ENCODE measurements at regions not wholly inside any gene's neighbourhood (a gene's known extent, or its start where the extent isn't known, plus 50 kb on each side); places are given as distances from the start of the nearest gene placed in this dataset.

- Histone ChIP-seq H3K27ac (ENCODE audit: low read length) (no peak overlapping the region), H3K9me2 (ENCODE audit: insufficient read depth, low read length) (no peaks in the 10 kb centered on the region), H3K79me2 (replicated peaks; ENCODE audit: insufficient read depth, low read length) (no peaks in the 10 kb centered on the region), H3K4me3 (ENCODE audit: low read length) (no peak overlapping the region), H3F3A (ENCODE audit: insufficient read depth, low read length, poor library complexity, severe bottlenecking) (no peaks in the 10 kb centered on the region), H3K9ac (ENCODE audit: low read length) (no peak overlapping the region), H4K20me1 (ENCODE audit: insufficient read depth) (no peaks in the 10 kb centered on the region), H3K9me3 (ENCODE audit: low read length) (no peaks in the 10 kb centered on the region), H3K36me3 (ENCODE audit: insufficient read depth, low read length) (no peaks in the 10 kb centered on the region), H2AFZ (ENCODE audit: low read depth, low read length) (no peak overlapping the region), H3K4me2 (ENCODE audit: low read length) (no peak overlapping the region), H3K27me3 (ENCODE audit: insufficient read depth, low read depth, low read length) (no peaks in the 10 kb centered on the region)
- TF ChIP-seq RAD21 (conservative IDR thresholded peaks at IDR 0.05) (no peak), EZH2 (IDR thresholded peaks at IDR 0.05; ENCODE audit: borderline replicate concordance, insufficient read depth, low read length, poor library complexity, severe bottlenecking) (no peak), TAF1 (IDR thresholded peaks at IDR 0.05; ENCODE audit: low read depth) (no peak), MXI1 (conservative IDR thresholded peaks at IDR 0.05; ENCODE audit: poor library complexity, severe bottlenecking) (no peak), EP300 (conservative IDR thresholded peaks at IDR 0.05; ENCODE audit: poor library complexity, severe bottlenecking) (no peak)
Measured at GRCh38 chr1:38273196-38273804, 226.7 kb upstream of the POU3F1 start.

- H3K36me3 ChIP-seq (ENCODE audit: insufficient read depth, low read length) = no peaks in the 10 kb centered on the region
- no peaks in the 10 kb centered on the region for H3K79me2 ChIP-seq (replicated peaks; ENCODE audit: insufficient read depth, low read length)
- TF ChIP-seq RAD21 (conservative IDR thresholded peaks at IDR 0.05) (no peak), REST (IDR thresholded peaks at IDR 0.05; ENCODE audit: borderline replicate concordance) (no peak), CTCF (IDR thresholded peaks at IDR 0.05; ENCODE audit: poor library complexity, severe bottlenecking) (no peak), EP300 (conservative IDR thresholded peaks at IDR 0.05; ENCODE audit: poor library complexity, severe bottlenecking) (no peak), TAF1 (IDR thresholded peaks at IDR 0.05; ENCODE audit: low read depth) (no peak), EZH2 (IDR thresholded peaks at IDR 0.05; ENCODE audit: borderline replicate concordance, insufficient read depth, low read length, poor library complexity, severe bottlenecking) (no peak), POLR2AphosphoS5 (IDR thresholded peaks at IDR 0.05) (no peak), MXI1 (conservative IDR thresholded peaks at IDR 0.05; ENCODE audit: poor library complexity, severe bottlenecking) (no peak), SMC3 (conservative IDR thresholded peaks at IDR 0.05; ENCODE audit: poor library complexity) (no peak)
- no peaks in the 10 kb centered on the region for H3K9me2 ChIP-seq (ENCODE audit: insufficient read depth, low read length)
- H3K9ac ChIP-seq (ENCODE audit: low read length) = no peak overlapping the region
- no peaks in the 10 kb centered on the region for H3K27me3 ChIP-seq (ENCODE audit: insufficient read depth, low read depth, low read length)
- H4K20me1 ChIP-seq (ENCODE audit: insufficient read depth) = no peaks in the 10 kb centered on the region
- no peak overlapping the region for H2AFZ ChIP-seq (ENCODE audit: low read depth, low read length)
- no peak overlapping the region for H3K27ac ChIP-seq (ENCODE audit: low read length)
- H3K9me3 ChIP-seq (ENCODE audit: low read length) = no peaks in the 10 kb centered on the region
- H3K4me3 ChIP-seq (ENCODE audit: low read length) = no peak overlapping the region
- H3K4me2 ChIP-seq (ENCODE audit: low read length) = no peak overlapping the region
- no peaks in the 10 kb centered on the region for H3F3A ChIP-seq (ENCODE audit: insufficient read depth, low read length, poor library complexity, severe bottlenecking)
Measured at GRCh38 chr1:38272515-38272914, 225.9 kb upstream of the POU3F1 start.

All from neural cell (in vitro differentiated cells).